Activated naive CD4-positive, alpha-beta T cell treated with anti-CD3 and anti-CD28 coated beads, Interleukin-2, amount 10 ng/mL, durations not matched to agents 7 days and 5 days (primary cell): ENCODE measurements at regions not wholly inside any gene's neighbourhood (a gene's known extent, or its start where the extent isn't known, plus 50 kb on each side); places are given as distances from the start of the nearest gene placed in this dataset.
"Not testable (repeated sequence)": the region's sequence is repeated elsewhere in the genome, so short reads cannot be mapped to it uniquely, and the experiment has no call there.

Experiments used
- CTCF ChIA-PET: fragments of 350-600 bp; sonication (Branson Sonifier 250); formaldehyde crosslinking; loops from one replicate; lab custom pipeline; 2021; ENCODE audit warnings: antibody characterized with exemption; lab: Charles Lee
- DNase-seq: peaks from one replicate; pipeline ENCODE4 v3.0.0-alpha.2; 2020
- H3K27ac Mint-ChIP-seq: one replicate; pipeline ENCODE4 v1.8.0; 2021; ENCODE audit warnings: mild to moderate bottlenecking, moderate library complexity, mixed read lengths
- H3K27me3 Mint-ChIP-seq: one replicate; pipeline ENCODE4 v1.8.0; 2021; ENCODE audit warnings: mild to moderate bottlenecking, mixed read lengths
- H3K36me3 Mint-ChIP-seq: one replicate; pipeline ENCODE4 v1.8.0; 2021; ENCODE audit warnings: mixed read lengths
- H3K4me1 Mint-ChIP-seq: one replicate; pipeline ENCODE4 v1.8.0; 2021; ENCODE audit warnings: mixed read lengths
- H3K4me3 Mint-ChIP-seq: one replicate; pipeline ENCODE4 v1.8.0; 2021; ENCODE audit warnings: mild to moderate bottlenecking, moderate library complexity, mixed read lengths
- H3K9me3 Mint-ChIP-seq: one replicate; pipeline ENCODE4 v1.8.0; 2021; ENCODE audit warnings: mixed read lengths

GRCh38 chr5:120345947-120346346 lies 118.2 kb upstream of the PRR16 start:
- Mint-ChIP-seq H3K4me3 (no peak overlapping the region), H3K4me1 (no peaks in the 10 kb centered on the region), H3K27me3 (no peaks in the 10 kb centered on the region), H3K9me3 (peaks cover 2% of the 10 kb centered on the region), H3K36me3 (no peaks in the 10 kb centered on the region), H3K27ac (no peak overlapping the region)
- CTCF ChIA-PET: no interaction called here
- no peak for DNase-seq

- CTCF ChIA-PET, H3K4me3 Mint-ChIP-seq, H3K27me3 Mint-ChIP-seq, H3K9me3 Mint-ChIP-seq, H3K4me1 Mint-ChIP-seq, H3K36me3 Mint-ChIP-seq, DNase-seq, H3K27ac Mint-ChIP-seq: not testable (repeated sequence)
Measured at GRCh38 chr5:120351071-120351470, 113.0 kb upstream of the PRR16 start.

- Mint-ChIP-seq H3K4me1 (no peaks in the 10 kb centered on the region), H3K27ac (no peak overlapping the region), H3K9me3 (peaks cover 2% of the 10 kb centered on the region), H3K4me3 (no peak overlapping the region), H3K27me3 (no peaks in the 10 kb centered on the region), H3K36me3 (no peaks in the 10 kb centered on the region)
- DNase-seq: no peak
- CTCF ChIA-PET: no interaction called here
Measured at GRCh38 chr5:120354126-120354525, 110.0 kb upstream of the PRR16 start.

GRCh38 chr5:120358949-120359348 lies 105.2 kb upstream of the PRR16 start:
- Mint-ChIP-seq H3K9me3 (no peaks in the 10 kb centered on the region), H3K27me3 (no peaks in the 10 kb centered on the region), H3K27ac (no peak overlapping the region), H3K4me1 (no peaks in the 10 kb centered on the region), H3K4me3 (no peak overlapping the region), H3K36me3 (no peaks in the 10 kb centered on the region)
- DNase-seq: no peak
- CTCF ChIA-PET: no interaction called here

GRCh38 chr5:120361941-120362340 lies 102.2 kb upstream of the PRR16 start:
- Mint-ChIP-seq H3K4me1 (no peaks in the 10 kb centered on the region), H3K36me3 (no peaks in the 10 kb centered on the region), H3K9me3 (no peaks in the 10 kb centered on the region), H3K27ac (no peak overlapping the region), H3K4me3 (no peak overlapping the region), H3K27me3 (no peaks in the 10 kb centered on the region)
- DNase-seq: no peak
- CTCF ChIA-PET: no interaction called here

- no peak for DNase-seq
- H3K9me3 Mint-ChIP-seq: no peaks in the 10 kb centered on the region
- H3K36me3 Mint-ChIP-seq: no peaks in the 10 kb centered on the region
- H3K27me3 Mint-ChIP-seq: no peaks in the 10 kb centered on the region
- CTCF ChIA-PET: no interaction called here
- H3K4me1 Mint-ChIP-seq: no peaks in the 10 kb centered on the region
- H3K27ac Mint-ChIP-seq: no peak overlapping the region
- no peak overlapping the region for H3K4me3 Mint-ChIP-seq
Measured at GRCh38 chr5:120362426-120362825, 101.7 kb upstream of the PRR16 start.

- no peaks in the 10 kb centered on the region for H3K27me3 Mint-ChIP-seq
- CTCF ChIA-PET: no interaction called here
- no peak overlapping the region for H3K27ac Mint-ChIP-seq
- H3K4me1 Mint-ChIP-seq: no peaks in the 10 kb centered on the region
- DNase-seq: no peak
- H3K36me3 Mint-ChIP-seq: no peaks in the 10 kb centered on the region
- H3K9me3 Mint-ChIP-seq: no peaks in the 10 kb centered on the region
- no peak overlapping the region for H3K4me3 Mint-ChIP-seq
Measured at GRCh38 chr5:120365656-120366446, 98.2 kb upstream of the PRR16 start.

GRCh38 chr5:120367896-120368634 lies 96.0 kb upstream of the PRR16 start:
- no peaks in the 10 kb centered on the region for H3K27me3 Mint-ChIP-seq
- CTCF ChIA-PET: no interaction called here
- H3K27ac Mint-ChIP-seq: no peak overlapping the region
- DNase-seq: no peak
- no peaks in the 10 kb centered on the region for H3K4me1 Mint-ChIP-seq
- H3K4me3 Mint-ChIP-seq: no peak overlapping the region
- H3K9me3 Mint-ChIP-seq: no peaks in the 10 kb centered on the region
- H3K36me3 Mint-ChIP-seq: no peaks in the 10 kb centered on the region

- Mint-ChIP-seq H3K4me3 (no peak overlapping the region), H3K27ac (no peak overlapping the region), H3K36me3 (no peaks in the 10 kb centered on the region), H3K27me3 (no peaks in the 10 kb centered on the region), H3K9me3 (no peaks in the 10 kb centered on the region), H3K4me1 (no peaks in the 10 kb centered on the region)
- DNase-seq: no peak
- CTCF ChIA-PET: no interaction called here
Measured at GRCh38 chr5:120368923-120369715, 95.0 kb upstream of the PRR16 start.

GRCh38 chr5:120372899-120373298 lies 91.2 kb upstream of the PRR16 start:
- no peak overlapping the region for H3K4me3 Mint-ChIP-seq
- DNase-seq: no peak
- no peaks in the 10 kb centered on the region for H3K36me3 Mint-ChIP-seq
- peaks cover 3% of the 10 kb centered on the region for H3K9me3 Mint-ChIP-seq
- no peaks in the 10 kb centered on the region for H3K27me3 Mint-ChIP-seq
- no peak overlapping the region for H3K27ac Mint-ChIP-seq
- CTCF ChIA-PET: no interaction called here
- no peaks in the 10 kb centered on the region for H3K4me1 Mint-ChIP-seq

GRCh38 chr5:120375248-120375647 lies 88.9 kb upstream of the PRR16 start:
- Mint-ChIP-seq H3K36me3 (no peaks in the 10 kb centered on the region), H3K4me3 (no peak overlapping the region), H3K27me3 (no peaks in the 10 kb centered on the region), H3K4me1 (no peaks in the 10 kb centered on the region), H3K9me3 (peaks cover 11% of the 10 kb centered on the region), H3K27ac (no peak overlapping the region)
- no peak for DNase-seq
- CTCF ChIA-PET: no interaction called here

GRCh38 chr5:120380644-120381043 lies 83.5 kb upstream of the PRR16 start:
- Mint-ChIP-seq H3K36me3 (no peaks in the 10 kb centered on the region), H3K27me3 (no peaks in the 10 kb centered on the region), H3K4me1 (no peaks in the 10 kb centered on the region), H3K9me3 (peaks cover 11% of the 10 kb centered on the region), H3K27ac (no peak overlapping the region), H3K4me3 (no peak overlapping the region)
- CTCF ChIA-PET: no interaction called here
- DNase-seq: no peak

- H3K27me3 Mint-ChIP-seq: no peaks in the 10 kb centered on the region
- no peaks in the 10 kb centered on the region for H3K36me3 Mint-ChIP-seq
Measured at GRCh38 chr5:120382833-120383232, 81.3 kb upstream of the PRR16 start.

GRCh38 chr5:120386981-120387380 lies 77.1 kb upstream of the PRR16 start:
- Mint-ChIP-seq H3K27ac (no peak overlapping the region), H3K36me3 (no peaks in the 10 kb centered on the region), H3K4me3 (no peak overlapping the region), H3K27me3 (no peaks in the 10 kb centered on the region), H3K9me3 (no peaks in the 10 kb centered on the region), H3K4me1 (peaks cover 15% of the 10 kb centered on the region)
- no peak for DNase-seq
- CTCF ChIA-PET: no interaction called here

More at GRCh38 chr5:120382833-120383232, 81.3 kb upstream of the PRR16 start:
- Mint-ChIP-seq H3K4me3 (no peak overlapping the region), H3K9me3 (peaks cover 8% of the 10 kb centered on the region), H3K27ac (no peak overlapping the region), H3K4me1 (peaks cover 5% of the 10 kb centered on the region)
- CTCF ChIA-PET: no interaction called here
- DNase-seq: no peak
